ENCODE measurements at regions not wholly inside any gene's neighbourhood (a gene's known extent, or its start where the extent isn't known, plus 50 kb on each side); places are given as distances from the start of the nearest gene placed in this dataset.
A peak's percentile ranks its signal among the peaks of the same experiment; 100 is the strongest.
"Not testable (repeated sequence)": the region's sequence is repeated elsewhere in the genome, so short reads cannot be mapped to it uniquely, and the experiment has no call there.

DNA sequence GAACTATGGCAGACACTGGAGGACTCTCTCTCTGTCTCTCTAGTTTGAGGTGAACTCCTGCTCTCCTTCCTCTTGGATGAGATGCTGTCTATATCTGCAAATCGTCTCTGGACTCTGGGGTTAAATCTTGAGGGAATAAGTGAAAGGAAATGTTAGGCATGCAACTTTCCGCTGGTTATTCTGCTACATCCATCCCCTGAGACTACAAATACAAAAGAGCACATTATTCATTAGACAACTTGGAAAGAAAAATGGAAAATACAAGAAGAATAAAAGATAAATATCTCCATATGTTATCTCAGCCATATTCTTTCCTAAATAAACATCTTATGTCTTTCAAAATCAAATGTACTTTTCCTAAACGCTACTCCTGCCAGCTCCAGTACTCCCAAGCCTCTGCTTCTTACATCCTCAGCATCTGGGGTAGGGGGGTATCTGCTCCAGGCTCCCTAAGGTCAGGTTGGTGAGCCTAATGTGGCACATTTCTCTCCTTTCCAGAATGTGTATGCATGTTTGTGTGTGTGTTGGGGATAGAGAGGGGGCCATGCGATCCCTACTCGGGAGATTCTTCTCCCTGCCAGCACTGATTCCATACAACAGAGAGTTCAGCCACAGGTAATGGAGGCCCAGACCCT lies 102.9 kb upstream of the FSCB start:
- no peak for DNase-seq

DNA sequence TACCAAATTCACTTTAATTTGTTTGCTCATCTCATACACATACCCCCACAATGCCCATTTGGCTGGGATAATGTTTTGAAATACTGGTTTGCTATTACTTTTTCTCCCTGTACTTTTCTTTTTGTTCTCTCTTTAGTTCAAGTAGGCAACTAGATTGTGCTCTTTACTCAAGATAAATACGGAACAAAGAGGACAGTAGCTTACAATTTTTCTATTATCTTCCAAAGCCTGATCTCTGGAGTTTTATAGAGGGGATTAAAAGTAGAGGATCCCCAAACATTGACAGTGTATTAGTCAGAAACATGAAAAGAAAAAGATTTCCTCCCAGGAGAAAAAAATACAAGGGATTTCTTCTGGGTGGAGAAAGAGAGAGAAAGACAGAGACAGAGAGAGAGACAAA lies 102.1 kb upstream of the FSCB start:
- DNase-seq: peak; percentile 37

DNA sequence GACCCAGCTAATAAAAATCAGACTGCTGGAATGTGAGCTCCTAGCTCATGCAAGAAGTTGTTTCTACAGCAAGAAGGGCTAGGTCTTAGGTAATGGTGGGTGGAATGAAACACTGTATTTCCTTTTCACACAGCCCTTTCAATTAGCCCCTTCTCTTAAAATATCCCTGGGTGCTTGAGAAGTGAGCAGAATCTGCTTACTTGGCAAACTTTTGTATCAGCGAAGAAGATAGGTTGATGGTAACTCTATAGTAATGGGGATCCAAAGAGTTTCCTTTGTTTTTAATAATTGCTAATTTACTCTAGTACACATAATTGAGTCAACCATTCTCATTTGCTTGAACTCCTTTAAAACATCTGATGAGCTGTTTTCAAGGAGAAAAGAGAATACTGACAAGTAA lies 100.6 kb upstream of the FSCB start:
- no peak for DNase-seq

DNA sequence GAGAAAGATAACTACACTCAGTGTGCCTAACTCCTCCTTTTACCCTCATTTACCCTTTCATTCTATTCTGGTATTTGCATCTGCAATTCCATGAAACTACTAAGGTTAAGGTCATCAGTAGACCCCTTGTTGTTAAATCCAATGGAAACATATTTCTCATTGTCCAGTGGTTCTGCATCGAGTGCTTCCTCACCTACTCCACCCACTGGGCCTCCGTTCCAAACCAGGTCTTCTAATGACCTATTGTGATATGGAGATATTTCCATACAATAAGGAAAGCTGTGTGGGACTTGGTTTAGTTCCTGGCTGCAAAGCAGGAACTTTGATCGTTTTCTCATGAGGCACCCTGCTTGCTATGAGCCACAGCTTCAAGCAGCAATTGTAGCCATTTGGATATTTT lies 99.5 kb upstream of the FSCB start:
- no peak for DNase-seq

DNA sequence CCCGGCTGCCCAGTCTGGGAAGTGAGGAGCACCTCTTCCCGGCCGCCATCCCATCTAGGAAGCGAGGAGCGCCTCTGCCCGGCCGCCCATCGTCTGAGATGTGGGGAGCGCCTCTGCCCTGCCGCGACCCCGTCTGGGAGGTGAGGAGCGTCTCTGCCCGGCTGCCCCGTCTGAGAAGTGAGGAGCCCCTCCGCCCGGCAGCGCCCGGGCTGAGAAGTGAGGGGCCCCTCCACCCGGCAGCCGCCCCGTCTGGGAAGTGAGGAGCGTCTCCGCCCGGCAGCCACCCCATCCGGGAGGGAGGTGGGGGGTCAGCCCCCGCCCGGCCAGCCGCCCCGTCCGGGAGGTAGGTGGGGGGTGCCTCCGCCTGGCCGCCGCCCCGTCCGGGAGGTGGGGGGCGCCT lies 94.2 kb upstream of the FSCB start:
- not testable (repeated sequence) for DNase-seq

DNA sequence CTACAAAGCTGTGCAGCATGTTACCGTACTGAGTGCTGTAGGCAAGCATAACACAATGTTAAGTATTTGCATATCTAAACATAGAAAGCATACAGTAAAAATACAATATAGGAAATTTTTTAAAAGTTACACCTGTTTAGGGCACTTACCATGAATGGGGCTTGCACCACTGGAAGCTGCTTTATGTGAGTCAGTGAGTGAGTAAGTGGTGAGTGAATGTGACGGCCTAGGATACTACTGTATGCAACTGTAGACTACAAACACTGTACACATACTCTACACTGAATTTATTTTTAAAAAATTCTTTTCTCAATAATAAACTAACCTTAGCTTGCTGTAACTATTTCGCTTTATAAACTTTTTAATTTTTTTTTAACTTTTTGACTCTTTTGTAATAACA lies 82.1 kb upstream of the FSCB start:
- DNase-seq: peak; percentile 42

DNA sequence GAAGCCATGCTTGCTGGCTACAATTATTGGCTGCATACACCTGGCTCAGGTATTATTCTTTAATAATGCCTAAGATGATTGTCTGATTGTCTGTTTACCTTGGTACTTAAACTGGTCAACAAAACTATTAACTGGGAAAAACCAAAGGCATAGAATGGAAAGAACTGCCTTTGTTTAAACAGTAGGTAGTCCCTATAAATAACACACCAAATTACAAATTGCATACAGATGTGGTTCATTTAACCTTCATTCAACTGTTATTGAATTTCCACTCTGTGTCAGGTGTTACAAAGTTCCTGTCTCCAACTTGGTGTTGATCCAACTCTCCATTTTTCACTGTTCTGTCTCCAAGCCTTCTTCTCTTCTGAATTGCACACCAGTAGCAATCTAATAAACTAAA lies 79.8 kb upstream of the FSCB start:
- DNase-seq: peak; percentile 93

DNA sequence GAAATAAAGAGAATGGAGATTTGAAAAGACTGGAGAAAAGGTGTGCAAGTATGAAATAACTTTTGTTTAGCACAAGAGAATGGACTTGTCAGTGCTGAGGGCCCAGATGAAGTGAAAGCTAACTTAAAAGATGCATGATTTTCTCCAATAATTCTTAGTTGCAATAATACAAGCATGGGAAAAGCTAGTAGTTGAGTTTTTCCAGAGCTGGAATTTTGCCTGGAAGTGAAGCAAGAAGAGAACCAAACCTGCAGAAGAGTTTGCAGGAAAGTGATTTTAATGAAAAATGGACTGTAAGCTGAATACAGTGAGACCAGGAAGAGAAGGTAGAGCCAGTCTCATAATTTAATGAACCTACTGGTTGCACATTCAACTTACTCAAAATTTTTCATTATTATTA lies 69.3 kb upstream of the FSCB start:
- DNase-seq: no peak

DNA sequence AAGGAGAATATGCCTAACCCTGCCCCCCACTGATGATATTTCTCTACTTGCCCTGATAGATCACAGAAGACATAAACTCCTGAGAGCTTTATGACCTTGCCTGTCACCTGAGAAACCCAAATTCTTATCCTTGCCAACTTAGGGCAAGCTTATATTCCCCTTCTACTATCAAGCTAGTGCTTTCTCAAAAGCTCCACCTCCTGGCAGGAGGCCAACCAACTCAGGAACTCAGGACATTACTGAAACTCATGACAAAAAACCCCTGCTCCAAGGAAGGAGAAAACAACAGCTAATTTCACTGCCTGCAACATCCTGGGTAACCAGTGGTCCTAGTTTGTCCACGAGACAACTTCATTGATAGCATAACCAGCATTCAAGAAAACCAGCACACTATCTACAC lies 60.9 kb upstream of the FSCB start:
- DNase-seq: no peak

DNA sequence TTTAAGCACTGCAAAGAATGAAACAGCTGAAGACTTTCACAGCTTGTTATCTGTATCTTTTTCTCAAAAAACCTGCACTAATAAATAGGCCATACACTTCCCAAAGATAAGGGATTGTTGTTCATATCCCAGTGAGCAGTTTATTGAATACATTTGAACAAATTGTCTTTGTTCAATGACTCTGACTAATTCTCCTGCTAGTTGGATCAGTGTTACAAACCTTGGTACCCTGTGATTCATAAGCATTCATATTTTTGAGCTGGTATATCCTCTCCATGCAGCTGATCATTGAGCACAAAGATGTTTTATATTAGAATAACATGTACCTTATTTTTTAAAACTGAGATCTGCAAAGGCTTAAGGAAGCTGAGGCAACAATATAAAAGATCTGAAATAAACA lies 58.9 kb upstream of the FSCB start:
- DNase-seq: no peak

DNA sequence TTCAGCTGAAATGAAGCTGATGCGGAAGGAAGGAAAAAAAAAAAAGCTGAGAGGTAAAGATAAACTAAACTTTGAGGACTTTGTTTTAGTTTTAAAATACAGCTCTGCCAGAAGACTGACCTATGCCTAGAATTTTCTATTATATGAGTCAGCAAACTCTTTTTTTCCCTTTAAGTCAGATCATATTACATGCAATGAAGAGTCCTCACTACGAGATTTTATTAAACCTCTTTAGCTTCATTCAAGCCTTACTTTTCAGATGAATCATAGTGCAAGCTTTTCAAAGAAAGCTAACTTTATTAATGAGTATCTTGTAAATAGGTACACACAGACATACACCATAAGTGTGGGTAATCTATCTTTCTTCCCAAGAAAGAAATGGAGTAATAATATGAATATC lies 57.8 kb upstream of the FSCB start:
- DNase-seq: no peak
